GM19023 (cell line): ENCODE measurements at regions not wholly inside any gene's neighbourhood (a gene's known extent, or its start where the extent isn't known, plus 50 kb on each side); places are given as distances from the start of the nearest gene placed in this dataset.

Experiments
- ATAC-seq: cut with Tn5 transposase; IDR thresholded peaks from one replicate; pipeline ENCODE4 v1.9.1; 2021; ENCODE audit warnings: mild to moderate bottlenecking, moderate library complexity; ENCODE audit not compliant: unreplicated experiment

- ATAC-seq, result no peak
These were observed 883.8 kb downstream of the NSUN3 start for GRCh38 chr3:94946683-94947082.

DNA sequence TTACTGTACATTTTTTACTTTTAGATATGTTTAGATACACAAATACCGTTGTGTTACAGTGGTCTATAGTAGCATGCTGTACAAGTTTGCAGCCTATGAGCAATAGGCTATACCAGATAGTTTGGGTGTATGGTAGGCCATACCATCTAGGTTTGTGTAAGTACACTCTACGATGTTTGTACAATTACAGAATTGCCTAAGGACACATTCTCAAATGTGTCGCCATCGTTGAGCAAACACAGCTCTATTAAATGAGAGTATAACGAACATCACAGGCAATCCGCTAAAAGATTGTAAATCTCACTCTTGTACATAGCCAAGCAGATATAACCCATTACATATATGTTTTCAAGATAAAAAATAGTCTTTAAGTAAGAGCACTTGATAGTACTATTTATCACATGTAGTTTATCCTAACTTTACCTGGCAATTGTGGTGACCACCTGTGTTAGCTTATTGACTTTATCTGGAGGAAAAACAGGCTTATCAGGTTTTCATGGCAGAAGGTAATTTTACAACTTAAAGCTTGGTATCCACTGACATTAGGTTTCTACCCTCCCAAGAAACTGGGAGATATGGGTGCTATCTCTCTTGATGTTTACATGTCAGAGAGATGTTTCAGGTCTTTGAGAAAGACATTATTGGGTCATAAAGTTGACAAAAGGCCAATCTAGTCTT is 898.7 kb downstream of the NSUN3 start:
- no peak for ATAC-seq

DNA sequence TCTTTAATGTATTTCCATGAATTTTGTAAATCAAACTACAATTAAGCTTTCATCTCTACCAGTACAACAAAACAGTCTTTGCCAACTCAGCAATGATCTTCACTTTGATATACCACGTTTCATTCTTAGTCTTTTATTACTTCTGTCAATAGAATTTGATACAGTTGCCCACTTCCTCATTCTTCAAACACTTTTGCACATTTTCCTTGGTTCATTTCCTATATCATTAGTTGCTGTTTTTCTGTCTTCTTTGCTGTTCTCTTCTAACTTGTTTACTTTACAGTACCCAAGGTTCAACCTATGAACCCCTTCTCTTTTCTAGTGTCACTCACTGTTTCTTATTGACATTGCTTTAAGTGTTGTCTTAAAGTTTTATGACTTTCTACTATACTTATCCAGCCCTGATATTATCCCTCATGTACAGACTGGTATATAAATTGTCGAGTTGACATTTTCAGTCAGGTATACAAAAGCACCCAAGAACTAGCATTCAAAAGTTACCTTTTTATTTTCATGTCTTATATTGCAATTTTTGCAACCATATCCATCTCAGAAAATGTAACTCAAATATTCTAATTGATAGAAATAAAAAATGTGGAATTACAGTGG is 903.1 kb downstream of the NSUN3 start:
- ATAC-seq, result no peak

DNA sequence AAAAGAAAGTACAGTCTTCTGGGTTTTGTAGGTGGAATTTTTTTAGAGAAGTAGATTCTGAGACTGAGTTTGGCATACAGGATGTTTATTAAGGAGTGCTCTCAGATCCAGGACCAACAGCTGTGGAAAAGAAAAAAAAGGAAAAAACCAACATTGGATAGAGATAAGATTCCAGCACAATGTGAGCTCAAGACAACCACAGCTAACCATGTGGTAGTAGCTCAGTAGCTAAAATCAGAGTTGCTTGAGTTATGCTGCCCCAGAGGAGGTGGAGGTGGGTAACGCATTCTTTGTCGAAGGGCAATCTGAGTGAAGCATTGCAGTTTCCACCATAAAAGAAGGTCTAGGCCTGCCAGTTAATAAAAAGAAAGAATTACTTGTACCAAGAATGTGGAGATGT is 904.3 kb downstream of the NSUN3 start:
- no peak for ATAC-seq

DNA sequence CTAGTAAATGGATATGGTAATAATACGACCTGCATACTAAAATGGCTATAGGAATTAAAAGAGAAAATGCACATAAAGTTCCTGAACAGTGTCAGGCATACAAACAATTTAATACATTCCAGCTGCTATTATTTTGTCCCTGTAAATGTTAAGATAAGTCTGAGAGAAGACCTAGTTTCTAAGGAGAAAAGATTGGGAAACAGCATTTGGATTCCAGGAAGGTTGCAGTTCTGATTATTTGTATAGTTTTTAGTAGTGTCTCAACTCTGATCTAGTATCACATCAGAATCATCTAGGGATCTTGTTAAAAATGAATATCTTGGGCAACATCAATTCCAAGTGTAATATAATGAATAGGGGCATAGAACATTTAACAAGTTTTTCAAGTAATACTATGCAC is 905.7 kb downstream of the NSUN3 start:
- ATAC-seq, result no peak

DNA sequence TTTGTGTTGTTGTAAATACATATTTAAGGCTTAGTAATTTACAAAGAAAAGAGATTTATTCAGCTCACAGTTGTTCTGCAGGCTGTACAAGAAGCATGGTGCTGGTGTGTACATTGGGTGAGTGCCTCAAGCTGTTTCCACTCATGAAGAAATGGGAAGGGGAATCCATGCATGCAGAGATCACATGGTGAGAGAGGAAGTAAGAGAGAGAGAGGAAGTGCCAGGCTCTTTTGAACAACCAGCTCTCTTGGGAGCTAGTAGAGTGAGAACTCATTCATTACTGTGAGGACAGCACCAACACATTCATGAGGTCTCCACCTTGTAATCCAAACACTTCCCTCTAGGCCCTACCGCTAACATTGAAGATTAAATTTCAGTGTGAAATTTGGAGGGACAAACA is 909.2 kb downstream of the NSUN3 start:
- ATAC-seq, result no peak

DNA sequence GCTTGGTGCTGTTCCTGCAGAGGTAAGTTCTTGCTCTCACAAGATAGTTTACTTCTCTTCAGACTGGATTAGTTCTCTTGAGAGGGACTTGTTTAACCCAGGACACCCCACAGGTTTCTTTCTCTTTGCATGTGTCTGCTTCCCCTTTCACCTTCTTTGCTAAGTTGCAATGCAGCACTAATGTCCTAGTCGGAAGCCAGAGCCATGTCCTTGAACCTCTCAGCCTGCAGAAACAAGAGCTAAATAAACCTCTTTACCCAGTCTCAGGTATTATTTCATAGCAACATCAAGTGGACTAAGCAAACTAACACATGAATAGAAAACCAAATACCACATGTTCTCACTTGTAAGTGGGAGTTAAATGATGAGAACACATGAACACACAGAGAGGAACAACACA is 915.2 kb downstream of the NSUN3 start:
- no peak for ATAC-seq

GRCh38 chr3:94985778-94986177 is 922.9 kb downstream of the NSUN3 start:
- ATAC-seq, result no peak

- ATAC-seq, result no peak
These were observed 928.3 kb downstream of the NSUN3 start for GRCh38 chr3:94990952-94991705.

DNA sequence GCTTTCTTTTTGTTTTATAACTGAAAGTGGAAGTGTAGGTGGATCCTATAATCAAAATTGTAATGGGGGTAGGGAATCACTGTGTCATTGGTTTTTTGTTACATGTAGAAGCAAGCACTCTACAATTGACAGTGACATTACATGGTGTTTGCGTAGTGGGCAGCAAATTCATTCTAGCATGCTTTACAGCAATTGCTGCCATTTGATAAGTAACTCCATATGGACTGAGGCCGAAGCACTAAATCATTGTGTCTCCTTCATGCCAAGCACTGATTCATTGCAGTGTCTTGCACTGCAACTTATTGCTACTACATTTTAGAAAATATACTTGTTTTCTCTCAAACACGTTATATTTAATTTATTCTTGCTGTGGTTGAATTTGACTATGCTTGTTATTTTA is 933.9 kb downstream of the NSUN3 start:
- ATAC-seq, result no peak

DNA sequence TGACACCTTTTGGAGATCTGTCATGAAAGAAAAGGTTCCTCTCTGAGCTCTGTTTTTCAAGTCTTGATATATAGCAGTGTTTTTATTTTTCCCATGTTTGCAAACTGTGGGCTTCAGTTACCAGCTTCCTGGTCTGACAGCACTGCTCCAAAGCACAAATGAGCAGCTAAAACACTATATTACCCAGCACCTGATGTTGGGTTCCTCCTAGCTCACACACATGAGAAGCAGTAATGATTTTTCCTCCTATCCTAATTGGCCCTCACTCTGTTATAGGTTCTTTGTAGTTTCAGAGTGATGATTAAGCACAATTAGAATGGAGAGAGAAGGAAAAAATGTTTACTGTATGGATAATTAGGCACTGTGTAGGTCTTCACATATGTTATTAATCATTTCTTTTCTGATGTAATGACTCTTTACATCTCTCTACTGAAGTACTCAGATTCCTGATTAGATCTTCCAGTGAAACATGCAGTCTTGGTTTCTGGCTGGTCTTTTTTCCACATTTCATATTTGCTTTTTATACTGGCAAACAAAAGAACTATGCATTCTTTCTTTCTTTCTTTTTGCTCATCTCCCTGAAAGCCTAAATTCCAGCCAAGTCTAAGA is 939.7 kb downstream of the NSUN3 start:
- ATAC-seq, result no peak

- no peak for ATAC-seq
These were observed 965.8 kb downstream of the NSUN3 start for GRCh38 chr3:95028688-95029087.

- no peak for ATAC-seq
These were observed 966.8 kb downstream of the NSUN3 start for GRCh38 chr3:95029644-95030043.

- ATAC-seq, result no peak
These were observed 973.7 kb downstream of the NSUN3 start for GRCh38 chr3:95036526-95037021.

DNA sequence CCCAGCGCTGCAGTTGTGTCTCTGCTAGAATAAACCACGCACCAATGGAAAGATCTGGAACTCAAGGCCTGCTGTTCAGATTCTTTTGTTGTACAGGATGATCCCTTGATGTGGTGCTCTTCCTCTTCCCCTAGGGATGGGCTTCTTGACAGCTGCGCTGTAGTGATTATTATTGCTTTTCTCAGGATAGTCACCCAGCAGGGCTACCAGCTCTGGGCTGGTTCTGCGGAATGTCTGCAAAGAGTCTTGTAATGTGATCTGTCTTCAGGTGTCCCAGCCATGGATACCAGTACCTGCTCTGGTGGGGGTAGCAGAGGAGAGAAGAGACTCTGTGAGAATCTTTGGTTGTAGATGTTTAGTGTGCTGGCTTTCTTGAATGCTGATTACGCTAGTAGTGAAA is 974.2 kb downstream of the NSUN3 start:
- no peak for ATAC-seq

GRCh38 chr3:95037927-95038326 is 975.1 kb downstream of the NSUN3 start:
- no peak for ATAC-seq

- no peak for ATAC-seq
These were observed 981.2 kb downstream of the NSUN3 start for GRCh38 chr3:95044101-95044500.

- ATAC-seq, result no peak
These were observed 985.7 kb downstream of the NSUN3 start for GRCh38 chr3:95048564-95048963.

DNA sequence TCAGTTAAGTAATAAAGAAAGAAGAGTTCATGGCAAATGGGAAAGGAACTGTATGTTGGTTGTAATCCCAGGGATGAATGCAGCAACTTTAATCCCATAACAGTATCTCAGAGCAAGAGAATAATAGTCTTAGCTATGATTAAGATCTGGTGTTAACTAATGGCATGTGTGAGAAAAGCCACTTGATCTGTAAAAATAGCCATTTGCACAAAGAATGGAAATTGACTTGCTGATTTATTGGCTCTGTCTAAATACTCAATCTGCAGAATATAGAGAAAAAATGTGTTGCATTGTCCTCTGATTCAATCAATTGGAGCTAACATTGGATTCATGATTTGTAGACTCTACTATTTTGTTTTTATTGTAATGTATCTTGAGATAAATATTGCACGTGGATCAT is 987.0 kb downstream of the NSUN3 start:
- no peak for ATAC-seq

DNA sequence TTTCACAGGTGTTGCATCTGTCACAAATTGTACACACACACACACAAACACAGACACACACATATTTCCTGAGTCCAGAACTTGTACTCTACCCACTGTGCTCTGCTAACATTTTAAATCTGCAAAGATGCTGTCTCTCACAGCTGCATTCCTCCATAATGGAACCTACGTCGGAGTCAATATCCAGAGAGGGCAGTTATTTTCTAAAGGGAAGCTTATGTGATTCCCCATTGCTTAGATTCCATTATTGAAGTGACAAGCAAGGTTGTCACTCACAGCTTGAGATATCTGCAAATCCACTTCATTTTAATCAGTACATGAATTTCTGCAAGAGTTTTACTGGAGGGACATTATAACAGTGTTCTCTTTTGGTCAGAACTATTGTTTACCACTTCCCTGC is 992.4 kb downstream of the NSUN3 start:
- ATAC-seq, result no peak

DNA sequence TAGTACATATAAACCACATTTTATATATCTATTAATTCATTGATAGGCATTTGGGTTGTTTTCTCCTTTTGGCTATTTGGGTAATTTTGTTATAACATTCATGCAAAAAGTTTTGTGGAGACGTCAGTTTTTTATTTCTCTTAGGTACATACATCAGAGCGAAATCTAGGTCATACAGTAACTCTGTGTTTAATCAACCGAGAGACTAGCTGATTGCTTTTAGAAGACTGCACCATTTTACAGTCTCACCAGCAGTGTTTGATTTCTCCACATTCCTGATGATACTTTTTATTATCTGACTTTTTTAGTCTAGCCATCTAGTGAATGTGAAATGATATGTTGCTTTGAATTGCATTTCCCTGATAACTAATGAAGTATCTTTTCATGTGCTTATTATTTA is 1019.3 kb downstream of the NSUN3 start:
- ATAC-seq, result no peak

- no peak for ATAC-seq
These were observed 1021.9 kb downstream of the NSUN3 start for GRCh38 chr3:95084738-95085137.
